H1 (cell line): ENCODE measurements at regions not wholly inside any gene's neighbourhood (a gene's known extent, or its start where the extent isn't known, plus 50 kb on each side); places are given as distances from the start of the nearest gene placed in this dataset.

Source experiments
- CTCF ChIA-PET: fragments of 300-600 bp; sonication (Branson Sonifier 250); formaldehyde crosslinking; loops from one replicate; lab custom pipeline; 2021; ENCODE audit not compliant: partially characterized antibody; lab: Charles Lee
- POLR2A ChIA-PET: fragments of 300-600 bp; sonication (Branson Sonifier 250); formaldehyde crosslinking; loops from one replicate; lab custom pipeline; 2021; ENCODE audit warnings: inconsistent platforms; ENCODE audit not compliant: partially characterized antibody; lab: Charles Lee
- DNase-seq, 2 experiments: peaks; one replicate each; pipeline versions ENCODE4 v3.0.0 to v3.0.0-alpha.2; 2010 to 2022; ENCODE audit warnings: low spot score in 2 of 2, low read depth in 1 of 2, mixed read lengths in 1 of 2
- FAIRE-seq: peaks from 2 replicates; lab custom pipeline; 2011; peaks lifted over from hg19 to GRCh38; lab: Jason Lieb, UNC
- H2AFZ ChIP-seq: 2 replicates; pipeline ENCODE4 v1.8.1; 2012; ENCODE audit warnings: low read length, inconsistent platforms
- H2AK5ac ChIP-seq: 2 replicates; pipeline ENCODE4 v1.6.1; 2013; ENCODE audit warnings: low read depth, low read length
- H2BK120ac ChIP-seq: replicated peaks from 2 replicates; pipeline ENCODE3; 2013; ENCODE audit warnings: low read depth, low read length, inconsistent platforms
- H2BK12ac ChIP-seq: 2 replicates; pipeline ENCODE4 v1.6.1; 2013; ENCODE audit warnings: low read depth, low read length
- H2BK15ac ChIP-seq: 2 replicates; pipeline ENCODE4 v1.6.1; 2013; ENCODE audit warnings: low read length
- H2BK20ac ChIP-seq: 2 replicates; pipeline ENCODE4 v1.6.1; 2013; ENCODE audit warnings: low read length
- H2BK5ac ChIP-seq: 2 replicates; pipeline ENCODE4 v1.6.1; 2013; ENCODE audit warnings: low read depth, low read length
- H3K14ac ChIP-seq: 2 replicates; pipeline ENCODE4 v1.6.1; 2013; ENCODE audit warnings: inconsistent platforms; ENCODE audit not compliant: insufficient read length
- H3K18ac ChIP-seq: 2 replicates; pipeline ENCODE4 v1.6.1; 2013; ENCODE audit warnings: low read length; ENCODE audit errors: extremely low read depth
- H3K23ac ChIP-seq: 2 replicates; pipeline ENCODE4 v1.6.1; 2013; ENCODE audit warnings: inconsistent platforms; ENCODE audit not compliant: insufficient read length
- H3K23me2 ChIP-seq: 2 replicates; pipeline ENCODE4 v1.6.1; 2013; ENCODE audit warnings: low read depth, low read length
- H3K27ac ChIP-seq: 2 replicates; pipeline ENCODE4 v1.6.1; 2011; ENCODE audit warnings: low read depth, low read length, inconsistent platforms
- H3K27me3 ChIP-seq, 4 experiments: replicated peaks in 1 of 4; 1 replicate in 1 of 4; 2 replicates in 3 of 4; pipeline versions ENCODE4 v1.6.1 to v1.8.1; 2011 to 2013; ENCODE audit warnings: low read length in 3 of 4, mild to moderate bottlenecking in 3 of 4, inconsistent platforms in 2 of 4, mixed read lengths in 2 of 4, moderate library complexity in 1 of 4; ENCODE audit not compliant: control insufficient read depth in 3 of 4, insufficient read depth in 3 of 4; ENCODE audit errors: extremely low read depth in 1 of 4
- H3K36me3 ChIP-seq, 4 experiments: 2 replicates each; pipeline versions ENCODE4 v1.6.1 to v1.8.1; 2011 to 2013; ENCODE audit warnings: mild to moderate bottlenecking in 4 of 4, low read length in 3 of 4, moderate library complexity in 2 of 4, control low read depth in 1 of 4, inconsistent platforms in 1 of 4; ENCODE audit not compliant: insufficient read depth in 4 of 4, control insufficient read depth in 2 of 4
- H3K4ac ChIP-seq: replicated peaks from 2 replicates; pipeline ENCODE3; 2013; ENCODE audit warnings: low read length, low read depth, mixed read lengths, inconsistent platforms; ENCODE audit not compliant: insufficient read length
- H3K4me1 ChIP-seq, 4 experiments: replicated peaks in 1 of 4; 1 replicate in 1 of 4; 2 replicates in 3 of 4; pipeline versions ENCODE4 v1.6.1 to v1.8.1; 2011 to 2013; ENCODE audit warnings: low read length in 3 of 4, inconsistent platforms in 2 of 4, mixed read lengths in 1 of 4; ENCODE audit not compliant: insufficient read depth in 4 of 4, control insufficient read depth in 3 of 4
- H3K4me2 ChIP-seq, 2 experiments: 2 replicates each; pipeline versions ENCODE4 v1.6.1 to v1.8.1; 2011 to 2013; ENCODE audit warnings: low read depth in 2 of 2, low read length in 2 of 2, control low read depth in 1 of 2, inconsistent platforms in 1 of 2, mild to moderate bottlenecking in 1 of 2; ENCODE audit not compliant: insufficient read depth in 1 of 2
- H3K4me3 ChIP-seq, 4 experiments: fragments of 200-600, 300-600 bp in 1 of 4; sonication (generic), shearing (Covaris generic), sonication (Bioruptor Twin) in 1 of 4; 2 replicates each; pipeline versions ENCODE4 v1.5.1 to v1.8.1; 2011 to 2016; ENCODE audit warnings: low read length in 4 of 4, low read depth in 3 of 4, control low read depth in 2 of 4, inconsistent platforms in 2 of 4, mild to moderate bottlenecking in 2 of 4, mixed read lengths in 1 of 4, moderate library complexity in 1 of 4; ENCODE audit not compliant: insufficient read depth in 2 of 4; ENCODE audit errors: extremely low read depth in 1 of 4
- H3K56ac ChIP-seq: replicated peaks from 2 replicates; pipeline ENCODE3; 2013; ENCODE audit warnings: low read depth, mild to moderate bottlenecking, mixed read lengths, low read length, inconsistent platforms; ENCODE audit not compliant: insufficient read length
- H3K79me1 ChIP-seq: 2 replicates; pipeline ENCODE4 v1.6.1; 2013; ENCODE audit warnings: low read depth, low read length, control low read depth
- H3K79me2 ChIP-seq, 2 experiments: 2 replicates each; pipeline versions ENCODE4 v1.6.1 to v1.8.1; 2012 to 2013; ENCODE audit warnings: low read length in 2 of 2, mild to moderate bottlenecking in 2 of 2, inconsistent platforms in 1 of 2; ENCODE audit not compliant: insufficient read depth in 2 of 2, control insufficient read depth in 1 of 2
- H3K9ac ChIP-seq, 4 experiments: replicated peaks in 1 of 4; 1 replicate in 1 of 4; 2 replicates in 3 of 4; pipeline versions ENCODE4 v1.6.1 to v1.8.1; 2011 to 2013; ENCODE audit warnings: low read depth in 3 of 4, low read length in 3 of 4, control low read depth in 2 of 4, mild to moderate bottlenecking in 2 of 4, moderate library complexity in 2 of 4, inconsistent platforms in 1 of 4; ENCODE audit errors: extremely low read depth in 1 of 4
- H3K9me3 ChIP-seq, 2 experiments: 2 replicates each; pipeline versions ENCODE4 v1.6.1 to v1.8.1; 2012 to 2013; ENCODE audit warnings: mild to moderate bottlenecking in 2 of 2, moderate library complexity in 2 of 2, control low read depth in 1 of 2, inconsistent platforms in 1 of 2, low read depth in 1 of 2, low read length in 1 of 2, mixed read lengths in 1 of 2; ENCODE audit not compliant: insufficient read depth in 2 of 2
- H4K20me1 ChIP-seq, 2 experiments: replicated peaks in 1 of 2; 2 replicates each; pipeline versions ENCODE3 to v1.8.1; 2011 to 2013; ENCODE audit warnings: inconsistent platforms in 2 of 2, low read length in 2 of 2, mild to moderate bottlenecking in 1 of 2; ENCODE audit not compliant: insufficient read depth in 2 of 2, control insufficient read depth in 1 of 2
- H4K5ac ChIP-seq: 2 replicates; pipeline ENCODE4 v1.6.1; 2013; ENCODE audit warnings: low read length, low read depth, mixed read lengths, inconsistent platforms; ENCODE audit not compliant: insufficient read length
- H4K8ac ChIP-seq: 2 replicates; pipeline ENCODE4 v1.8.0; 2013; ENCODE audit warnings: mild to moderate bottlenecking, moderate library complexity, low read length, inconsistent platforms; ENCODE audit not compliant: insufficient read depth; ENCODE audit errors: extremely low read depth
- H4K91ac ChIP-seq: replicated peaks from 2 replicates; pipeline ENCODE3; 2013; ENCODE audit warnings: low read length, mixed read lengths, inconsistent platforms; ENCODE audit not compliant: insufficient read length
- HDAC6 ChIP-seq: IDR thresholded peaks from one replicate; pipeline ENCODE4 v1.7.1; 2012; ENCODE audit warnings: low read depth, mild to moderate bottlenecking, inconsistent platforms, low read length, moderate library complexity
- JUND ChIP-seq: IDR thresholded peaks from 2 replicates; pipeline ENCODE4 v1.6.1; 2011; ENCODE audit warnings: mild to moderate bottlenecking, improper control_type of control experiment, low read length
- POLR2AphosphoS5 ChIP-seq: IDR thresholded peaks from 2 replicates; pipeline ENCODE4 v1.6.1; 2011; ENCODE audit warnings: low read depth, low read length
- YY1 ChIP-seq: IDR thresholded peaks from 2 replicates; pipeline ENCODE4 v1.6.1; 2011; ENCODE audit warnings: low read depth, mild to moderate bottlenecking, low read length
- ZNF274 ChIP-seq: IDR thresholded peaks from 2 replicates; pipeline ENCODE4 v1.7.0; 2012; ENCODE audit warnings: low read length, borderline replicate concordance; ENCODE audit errors: extremely low read depth
- WGBS, 2 experiments: shearing (Covaris generic) in 1 of 2; methylation state at CpG; one replicate each; pipeline versions ENCODE4 v1.1.6 to v1.1.7; 2013 to 2015; ENCODE audit warnings: low lambda C conversion rate in 2 of 2, mixed read lengths in 2 of 2, inconsistent platforms in 1 of 2, low coverage in 1 of 2, missing lambda C conversion rate in 1 of 2; ENCODE audit not compliant: insufficient replicate concordance in 2 of 2, insufficient coverage in 1 of 2, insufficient read length in 1 of 2; ENCODE audit errors: extremely low coverage in 1 of 2, missing lambda C conversion rate in 1 of 2; 5-methylcytosine and 5-hydroxymethylcytosine counted together

DNA sequence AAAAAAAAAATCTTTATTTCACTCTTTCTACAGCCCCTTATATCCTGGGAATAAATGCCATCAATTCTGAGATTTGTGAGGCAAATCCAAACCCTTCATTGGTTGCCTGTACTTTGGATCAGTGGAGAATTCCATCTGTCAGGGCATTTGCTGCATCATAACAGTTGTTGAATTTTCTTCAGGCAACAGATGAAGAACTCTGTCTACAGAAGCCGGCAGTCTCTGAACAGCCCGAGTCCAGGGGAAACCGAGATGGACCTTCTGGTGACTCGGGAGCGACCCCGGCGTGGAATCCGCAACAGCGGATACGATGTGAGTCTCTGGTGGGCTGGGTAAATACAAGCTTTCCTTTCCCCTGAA is 82.3 kb downstream of the C11orf91 start:
- Histone ChIP-seq H3K4me3 (no peak overlapping the region), H2BK5ac (no peak overlapping the region), H2BK12ac (no peak overlapping the region), H2AK5ac (no peak overlapping the region), H3K79me2 (no peaks in the 10 kb centered on the region), H3K23ac (no peak overlapping the region), H3K4ac (no peak overlapping the region), H4K91ac (no peak overlapping the region), H2BK120ac (no peak overlapping the region), H2AFZ (no peak overlapping the region), H2BK20ac (no peak overlapping the region), H3K18ac (no peak overlapping the region), H3K36me3 (no peaks in the 10 kb centered on the region), H3K9me3 (no peaks in the 10 kb centered on the region), H4K8ac (no peak overlapping the region), H3K27ac (no peak overlapping the region), H3K14ac (no peak overlapping the region), H3K23me2 (peaks cover 3% of the 10 kb centered on the region; the same call in 1 of the 2 replicates), H3K9ac (no peak overlapping the region), H2BK15ac (no peak overlapping the region), H3K4me2 (no peak overlapping the region), H3K27me3 (no peaks in the 10 kb centered on the region), H3K79me1 (no peaks in the 10 kb centered on the region), H4K20me1 (no peaks in the 10 kb centered on the region), H4K5ac (no peak overlapping the region), H3K56ac (no peak overlapping the region), H3K4me1 (peaks cover 0 to 2% (median 0%) of the 10 kb centered on the region in 4 experiments; a peak in 1 of 7 replicates)
- CTCF ChIA-PET, result no interaction called here
- DNase-seq (no peak), FAIRE-seq (no peak)
- 91% methylated on average over 10 of the region's 10 CpGs; no CpG with 5 or more reads in 1 of the 2 experiments for WGBS, 2 experiments
- no peak for TF ChIP-seq POLR2AphosphoS5
- TF ChIP-seq JUND, result no peak
- no peak for TF ChIP-seq HDAC6
- no peak for TF ChIP-seq YY1
- TF ChIP-seq ZNF274, result no peak
- POLR2A ChIA-PET, result no interaction called here
